ENCODE measurements at regions not wholly inside any gene's neighbourhood (a gene's known extent, or its start where the extent isn't known, plus 50 kb on each side); places are given as distances from the start of the nearest gene placed in this dataset.

DNA sequence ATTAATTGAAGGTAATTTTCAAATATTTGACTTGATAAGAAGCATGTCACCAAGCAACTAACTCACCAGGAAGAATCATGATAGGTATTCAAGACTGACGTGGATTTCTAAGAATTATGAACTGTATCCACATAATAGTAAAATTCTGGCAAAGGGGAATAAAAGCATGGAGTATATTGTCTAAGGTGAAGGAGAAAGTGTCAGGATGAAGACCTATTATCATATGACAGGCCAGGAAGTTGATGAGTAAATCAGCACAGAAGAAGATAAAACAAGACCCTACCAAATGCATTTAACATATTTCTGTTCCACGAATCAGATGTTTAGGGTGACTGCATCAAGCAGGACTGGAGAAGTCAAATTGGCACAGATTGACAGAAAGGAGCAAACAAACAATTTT lies 362.7 kb upstream of the MMS22L start:
- TF ChIP-seq POLR2AphosphoS5 (IDR thresholded peaks at IDR 0.05) (no peak), POLR2A (IDR thresholded peaks at IDR 0.05) (no peak), EP300 (IDR thresholded peaks at IDR 0.05) (no peak), CTCF (IDR thresholded peaks at IDR 0.05) (no peak)
- intact Hi-C loops (cut with DNase I) = no loop called here
- Histone ChIP-seq H3K27ac (no peak overlapping the region), H3K36me3 (no peaks in the 10 kb centered on the region), H3K4me3 (no peak overlapping the region), H3K27me3 (no peaks in the 10 kb centered on the region), H3K4me1 (no peaks in the 10 kb centered on the region), H3K9me3 (no peaks in the 10 kb centered on the region)
- 61 to 77% methylated on average over 2 of the region's 2 CpGs for WGBS, 2 donors
- no peak for DNase-seq

DNA sequence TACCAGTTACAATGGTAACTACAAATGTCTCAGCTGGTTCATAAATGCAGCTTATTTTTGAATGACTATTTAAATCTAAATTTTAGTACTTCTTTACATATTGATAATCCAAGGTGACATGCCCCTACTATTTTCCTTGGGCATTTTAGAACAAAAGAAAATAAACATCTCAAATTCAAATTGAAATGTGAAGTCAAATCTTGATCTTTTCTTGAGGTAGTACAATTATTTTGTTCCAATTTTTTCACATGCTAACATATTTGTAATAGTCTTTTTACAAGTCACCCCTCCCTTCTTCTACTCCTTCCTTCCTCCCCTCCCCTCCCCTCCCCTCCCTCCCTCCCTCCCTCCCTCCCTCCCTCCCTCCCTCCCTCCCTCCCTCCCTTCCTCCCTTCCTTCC lies 370.1 kb upstream of the MMS22L start:
- Histone ChIP-seq H3K9me3 (no peaks in the 10 kb centered on the region), H3K36me3 (no peaks in the 10 kb centered on the region), H3K27me3 (no peaks in the 10 kb centered on the region), H3K4me3 (no peak overlapping the region), H3K4me1 (no peaks in the 10 kb centered on the region), H3K27ac (no peak overlapping the region)
- no peak for DNase-seq
- intact Hi-C loops (cut with DNase I) = no loop called here
- TF ChIP-seq POLR2A (IDR thresholded peaks at IDR 0.05) = no peak
- TF ChIP-seq EP300 (IDR thresholded peaks at IDR 0.05) = no peak
- TF ChIP-seq POLR2AphosphoS5 (IDR thresholded peaks at IDR 0.05) = no peak
- TF ChIP-seq CTCF (IDR thresholded peaks at IDR 0.05) = no peak

GRCh38 chr6:97653517-97653916 lies 370.5 kb upstream of the MMS22L start:
- no peak overlapping the region for H3K27ac ChIP-seq
- no peaks in the 10 kb centered on the region for H3K36me3 ChIP-seq
- intact Hi-C loops (cut with DNase I) = no loop called here
- no peaks in the 10 kb centered on the region for H3K9me3 ChIP-seq
- no peak for DNase-seq
- H3K4me1 ChIP-seq = no peaks in the 10 kb centered on the region
- H3K4me3 ChIP-seq = no peak overlapping the region
- TF ChIP-seq EP300 (IDR thresholded peaks at IDR 0.05) (no peak), CTCF (IDR thresholded peaks at IDR 0.05) (no peak), POLR2A (IDR thresholded peaks at IDR 0.05) (no peak), POLR2AphosphoS5 (IDR thresholded peaks at IDR 0.05) (no peak)
- H3K27me3 ChIP-seq = no peaks in the 10 kb centered on the region

DNA sequence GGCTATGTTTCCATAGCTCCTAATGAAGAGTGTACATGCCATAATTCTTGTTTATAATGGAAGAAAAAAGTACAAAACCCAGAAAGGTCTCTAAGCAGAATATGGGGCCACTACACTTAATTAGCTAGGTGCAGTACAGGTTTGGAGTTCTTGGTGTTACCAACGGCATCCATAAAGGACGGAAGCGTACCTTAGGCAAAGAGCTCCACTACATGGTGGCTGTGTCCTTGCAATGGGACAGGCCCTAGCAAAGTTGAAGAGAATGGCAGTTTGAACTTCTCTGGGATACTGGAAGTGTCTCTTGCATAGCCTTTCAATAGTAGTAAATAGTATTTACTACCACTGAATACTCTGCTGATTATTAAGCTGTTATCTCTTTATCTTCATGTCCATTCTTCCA lies 371.7 kb upstream of the MMS22L start:
- Histone ChIP-seq H3K4me3 (no peak overlapping the region), H3K9me3 (no peaks in the 10 kb centered on the region), H3K27me3 (no peaks in the 10 kb centered on the region), H3K4me1 (no peaks in the 10 kb centered on the region), H3K27ac (no peak overlapping the region), H3K36me3 (no peaks in the 10 kb centered on the region)
- DNase-seq = no peak
- no peak for TF ChIP-seq POLR2A (IDR thresholded peaks at IDR 0.05)
- no peak for TF ChIP-seq EP300 (IDR thresholded peaks at IDR 0.05)
- TF ChIP-seq CTCF (IDR thresholded peaks at IDR 0.05) = no peak
- intact Hi-C loops (cut with DNase I) = no loop called here
- WGBS, 2 donors = 91 to 93% methylated on average over 3 of the region's 3 CpGs

DNA sequence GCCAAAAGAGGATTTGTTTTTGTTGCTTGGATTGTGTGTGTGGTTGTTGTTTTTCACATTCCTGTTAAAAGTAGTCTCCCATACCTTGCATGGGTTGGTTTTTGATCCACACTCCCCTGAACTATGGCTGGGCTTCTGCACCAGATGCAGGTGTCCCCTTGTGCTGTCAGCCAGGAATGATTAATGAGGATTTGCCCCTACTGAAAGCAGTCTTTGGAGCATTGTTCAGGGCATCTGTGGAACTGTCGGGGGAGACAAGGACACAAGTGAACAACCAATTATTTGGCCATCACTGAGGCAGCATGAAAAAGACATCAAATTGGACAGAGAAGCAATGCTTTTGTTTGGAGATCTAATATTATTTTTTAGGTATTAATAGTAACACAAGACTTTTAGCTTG lies 373.2 kb upstream of the MMS22L start:
- Histone ChIP-seq H3K27me3 (no peaks in the 10 kb centered on the region), H3K9me3 (no peaks in the 10 kb centered on the region), H3K4me1 (no peaks in the 10 kb centered on the region), H3K36me3 (no peaks in the 10 kb centered on the region), H3K4me3 (no peak overlapping the region), H3K27ac (no peak overlapping the region)
- TF ChIP-seq POLR2AphosphoS5 (IDR thresholded peaks at IDR 0.05) = no peak
- no peak for TF ChIP-seq CTCF (IDR thresholded peaks at IDR 0.05)
- no peak for TF ChIP-seq EP300 (IDR thresholded peaks at IDR 0.05)
- TF ChIP-seq POLR2A (IDR thresholded peaks at IDR 0.05) = no peak
- intact Hi-C loops (cut with DNase I) = no loop called here
- no peak for DNase-seq
- WGBS, 2 donors = 42 to 62% methylated on average over 1 of the region's 1 CpG

Data from sigmoid colon (tissue), 6 donors.